ENCODE measurements at regions not wholly inside any gene's neighbourhood (a gene's known extent, or its start where the extent isn't known, plus 50 kb on each side); places are given as distances from the start of the nearest gene placed in this dataset.

DNA sequence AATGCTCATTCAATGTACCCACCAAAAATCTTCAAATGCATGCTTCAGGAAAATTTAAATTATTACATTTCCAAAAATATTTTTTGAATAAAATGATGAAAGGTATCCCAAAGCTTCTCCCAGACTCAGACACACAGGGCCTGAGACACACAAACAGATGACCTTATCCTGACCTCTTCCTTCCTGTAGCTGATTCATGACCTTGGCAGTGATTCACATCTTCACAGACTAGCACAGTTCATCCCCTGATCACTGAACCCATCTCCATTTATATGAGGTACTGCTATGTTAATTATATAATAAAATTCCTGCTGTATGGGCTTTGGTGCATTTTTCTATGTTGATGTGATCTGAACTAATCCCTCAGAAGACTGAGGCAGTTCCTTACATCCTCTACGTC, 265.0 kb upstream of the GLI3 start:
- WGBS, 2 donors = 74 to 79% methylated on average over 1 of the region's 1 CpG
- Histone ChIP-seq H3K36me3 (ENCODE audit: control insufficient read depth in 2 of 2, insufficient read depth in 2 of 2, low read length in 1 of 2) (no peaks in the 10 kb centered on the region), H3K27me3 (ENCODE audit: control insufficient read depth in 1 of 2, insufficient read depth in 2 of 2, low read length in 2 of 2) (no peaks in the 10 kb centered on the region), H3K4me1 (ENCODE audit: control insufficient read depth in 2 of 2, insufficient read depth in 2 of 2, low read length in 1 of 2) (no peaks in the 10 kb centered on the region), H3K27ac (ENCODE audit: low read depth in 2 of 2, low read length in 1 of 2) (no peak overlapping the region), H3K4me3 (ENCODE audit: low read depth in 1 of 2, low read length in 2 of 2) (no peak overlapping the region), H3K9me3 (ENCODE audit: control insufficient read depth in 2 of 2, insufficient read depth in 1 of 2, low read depth in 1 of 2, low read length in 1 of 2) (no peaks in the 10 kb centered on the region)

DNA sequence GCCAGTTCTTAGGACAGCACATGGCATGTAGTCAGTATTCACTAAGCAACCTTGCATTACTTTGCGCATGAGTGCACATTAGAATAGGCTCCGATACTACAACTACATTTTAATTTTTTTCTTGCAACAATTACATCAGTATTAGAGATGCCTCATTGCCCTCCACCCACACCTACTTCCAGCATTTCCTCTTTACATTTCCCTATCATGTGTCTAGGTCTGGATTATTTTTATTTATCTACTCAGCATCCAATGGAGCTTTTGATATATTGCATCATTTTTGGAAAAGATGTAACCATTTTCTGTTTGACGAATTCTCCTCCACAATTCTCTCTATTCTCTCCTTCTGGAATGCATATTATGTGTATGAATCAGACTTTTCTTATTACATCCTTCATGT, 258.2 kb upstream of the GLI3 start:
- WGBS, 2 donors = 41 to 70% methylated on average over 3 of the region's 3 CpGs
- Histone ChIP-seq H3K27me3 (ENCODE audit: control insufficient read depth in 1 of 2, insufficient read depth in 2 of 2, low read length in 2 of 2) (no peaks in the 10 kb centered on the region), H3K4me1 (ENCODE audit: control insufficient read depth in 2 of 2, insufficient read depth in 2 of 2, low read length in 1 of 2) (peaks cover 2 to 6% of the 10 kb centered on the region in 2 donors), H3K4me3 (ENCODE audit: low read depth in 1 of 2, low read length in 2 of 2) (no peak overlapping the region), H3K9me3 (ENCODE audit: control insufficient read depth in 2 of 2, insufficient read depth in 1 of 2, low read depth in 1 of 2, low read length in 1 of 2) (no peaks in the 10 kb centered on the region), H3K36me3 (ENCODE audit: control insufficient read depth in 2 of 2, insufficient read depth in 2 of 2, low read length in 1 of 2) (no peaks in the 10 kb centered on the region), H3K27ac (ENCODE audit: low read depth in 2 of 2, low read length in 1 of 2) (no peak overlapping the region)

DNA sequence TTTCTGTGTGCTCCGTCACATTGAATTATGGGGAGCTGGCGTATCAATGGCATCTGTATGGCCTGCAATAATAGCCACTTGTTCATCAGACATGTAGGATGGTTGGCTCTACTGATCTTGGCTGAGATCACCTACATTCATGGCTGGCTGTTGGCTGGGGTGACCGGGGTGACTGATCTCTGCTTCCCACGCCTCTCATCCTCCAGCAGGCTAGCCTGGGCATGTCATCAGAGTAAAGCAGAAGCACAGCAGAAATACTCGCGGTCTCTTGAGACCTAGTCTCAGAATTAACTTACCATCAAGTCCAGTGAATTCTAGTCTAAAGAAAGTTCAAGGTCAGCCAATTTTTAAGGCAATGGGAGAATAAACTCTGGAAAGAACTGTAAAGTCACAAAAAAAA, 257.7 kb upstream of the GLI3 start:
- no peak overlapping the region for H3K27ac ChIP-seq (ENCODE audit: low read depth in 2 of 2, low read length in 1 of 2)

DNA sequence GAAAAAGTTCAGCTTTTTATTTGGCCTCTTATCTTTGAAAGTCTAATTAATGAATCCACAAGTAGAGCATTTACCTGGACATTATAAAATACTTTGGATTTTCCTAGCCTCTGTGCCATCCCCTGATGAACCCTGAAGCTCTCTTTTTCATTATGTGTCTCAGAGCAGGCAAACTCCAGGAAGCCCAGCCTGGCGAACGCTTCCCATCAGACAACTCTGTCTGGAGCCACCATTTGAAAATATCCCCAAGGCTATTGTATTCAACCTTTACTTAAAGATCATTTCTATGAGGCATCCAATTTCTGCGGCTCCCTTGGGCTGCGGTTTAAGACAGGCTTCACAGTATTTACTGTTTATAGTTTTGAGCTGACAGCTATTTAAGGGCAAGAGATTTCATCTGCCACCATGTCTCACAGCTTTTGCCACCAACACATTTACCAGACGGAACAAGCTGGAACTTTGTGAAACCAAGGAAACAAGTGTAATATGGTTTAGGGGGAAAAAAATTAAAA, 257.2 kb upstream of the GLI3 start:
- Histone ChIP-seq H3K36me3 (ENCODE audit: control insufficient read depth in 2 of 2, insufficient read depth in 2 of 2, low read length in 1 of 2) (no peaks in the 10 kb centered on the region), H3K4me3 (ENCODE audit: low read depth in 1 of 2, low read length in 2 of 2) (no peak overlapping the region), H3K4me1 (ENCODE audit: control insufficient read depth in 2 of 2, insufficient read depth in 2 of 2, low read length in 1 of 2) (peaks cover 2 to 6% of the 10 kb centered on the region in 2 donors), H3K27me3 (ENCODE audit: control insufficient read depth in 1 of 2, insufficient read depth in 2 of 2, low read length in 2 of 2) (no peaks in the 10 kb centered on the region), H3K9me3 (ENCODE audit: control insufficient read depth in 2 of 2, insufficient read depth in 1 of 2, low read depth in 1 of 2, low read length in 1 of 2) (no peaks in the 10 kb centered on the region), H3K27ac (ENCODE audit: low read depth in 2 of 2, low read length in 1 of 2) (peak overlapping the region; percentile 42 to 47)
- WGBS, 2 donors = 41 to 55% methylated on average over 5 of the region's 5 CpGs

More for the DNA sequence above, 257.7 kb upstream of the GLI3 start:
- WGBS, 2 donors = 41 to 54% methylated on average over 6 of the region's 6 CpGs
- Histone ChIP-seq H3K36me3 (ENCODE audit: control insufficient read depth in 2 of 2, insufficient read depth in 2 of 2, low read length in 1 of 2) (no peaks in the 10 kb centered on the region), H3K9me3 (ENCODE audit: control insufficient read depth in 2 of 2, insufficient read depth in 1 of 2, low read depth in 1 of 2, low read length in 1 of 2) (no peaks in the 10 kb centered on the region), H3K27me3 (ENCODE audit: control insufficient read depth in 1 of 2, insufficient read depth in 2 of 2, low read length in 2 of 2) (no peaks in the 10 kb centered on the region), H3K4me1 (ENCODE audit: control insufficient read depth in 2 of 2, insufficient read depth in 2 of 2, low read length in 1 of 2) (peaks cover 2 to 6% of the 10 kb centered on the region in 2 donors), H3K4me3 (ENCODE audit: low read depth in 1 of 2, low read length in 2 of 2) (no peak overlapping the region)

DNA sequence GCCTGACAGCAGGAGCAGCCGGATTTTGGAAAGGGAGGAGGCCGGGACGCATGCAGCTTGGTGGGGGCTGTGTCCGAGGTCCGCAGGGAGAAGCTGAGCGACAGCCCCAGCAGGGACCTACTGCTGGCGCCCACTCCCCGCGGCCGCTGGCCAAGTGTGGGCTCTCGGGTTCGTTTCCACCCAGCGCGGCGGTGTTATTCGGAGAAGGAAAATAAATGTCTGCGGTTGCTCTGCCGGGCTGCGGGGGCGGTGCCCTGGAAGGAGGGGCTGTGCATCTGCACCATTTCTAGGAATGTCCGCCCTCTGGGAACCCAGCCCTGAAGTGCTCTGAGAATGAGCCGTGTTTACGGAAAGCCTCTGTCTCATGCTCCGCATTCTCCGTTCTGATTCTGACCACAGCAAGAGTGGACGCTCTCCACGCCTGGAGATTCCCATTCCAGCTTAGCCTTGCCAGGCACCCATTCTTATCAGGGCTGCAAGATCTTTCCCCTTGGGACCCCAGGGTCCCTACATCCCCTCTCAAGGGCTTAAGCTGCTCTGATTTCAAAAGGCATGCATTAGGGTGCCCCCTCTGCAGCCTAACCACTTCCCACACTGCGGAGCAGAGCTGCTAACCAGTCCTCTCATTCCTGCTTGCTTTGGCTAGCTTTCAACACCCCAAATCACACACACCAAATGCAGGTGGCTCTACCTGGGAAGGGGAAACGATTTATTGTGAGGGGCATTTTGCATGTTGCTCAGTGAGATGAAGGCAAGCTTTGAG, 256.6 kb upstream of the GLI3 start:
- 3 to 5% methylated on average over 29 of the region's 29 CpGs for WGBS, 2 donors
- Histone ChIP-seq H3K9me3 (ENCODE audit: control insufficient read depth in 2 of 2, insufficient read depth in 1 of 2, low read depth in 1 of 2, low read length in 1 of 2) (no peaks in the 10 kb centered on the region), H3K4me1 (ENCODE audit: control insufficient read depth in 2 of 2, insufficient read depth in 2 of 2, low read length in 1 of 2) (peaks cover 2 to 6% of the 10 kb centered on the region in 2 donors), H3K27me3 (ENCODE audit: control insufficient read depth in 1 of 2, insufficient read depth in 2 of 2, low read length in 2 of 2) (no peaks in the 10 kb centered on the region), H3K27ac (ENCODE audit: low read depth in 2 of 2, low read length in 1 of 2) (peak overlapping the region; percentile 42 to 47), H3K36me3 (ENCODE audit: control insufficient read depth in 2 of 2, insufficient read depth in 2 of 2, low read length in 1 of 2) (no peaks in the 10 kb centered on the region), H3K4me3 (ENCODE audit: low read depth in 1 of 2, low read length in 2 of 2) (peak overlapping the region; percentile 37 to 38)

DNA sequence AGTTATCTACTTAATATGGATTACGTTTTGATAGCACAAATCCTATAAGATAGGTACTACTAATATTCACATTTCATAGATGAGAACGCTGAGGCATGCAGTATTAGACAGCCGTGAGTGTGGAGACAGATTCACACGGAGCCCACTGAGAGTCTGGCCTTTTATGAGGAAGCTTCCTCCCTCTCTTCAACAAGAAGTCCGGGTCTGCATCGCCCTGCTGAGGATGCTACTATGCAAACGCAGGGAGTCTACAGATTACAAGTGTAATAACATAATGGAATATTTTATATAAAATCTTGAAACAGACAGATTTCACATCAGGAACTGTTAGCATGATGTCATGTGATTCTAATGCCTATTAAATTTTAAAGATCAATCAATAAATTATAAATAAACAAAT, 255.9 kb upstream of the GLI3 start:
- Histone ChIP-seq H3K27me3 (ENCODE audit: control insufficient read depth in 1 of 2, insufficient read depth in 2 of 2, low read length in 2 of 2) (no peaks in the 10 kb centered on the region), H3K4me1 (ENCODE audit: control insufficient read depth in 2 of 2, insufficient read depth in 2 of 2, low read length in 1 of 2) (peaks cover 2 to 6% of the 10 kb centered on the region in 2 donors), H3K9me3 (ENCODE audit: control insufficient read depth in 2 of 2, insufficient read depth in 1 of 2, low read depth in 1 of 2, low read length in 1 of 2) (no peaks in the 10 kb centered on the region), H3K36me3 (ENCODE audit: control insufficient read depth in 2 of 2, insufficient read depth in 2 of 2, low read length in 1 of 2) (no peaks in the 10 kb centered on the region), H3K27ac (ENCODE audit: low read depth in 2 of 2, low read length in 1 of 2) (peak overlapping the region in 1 of 2 donors; percentile 25), H3K4me3 (ENCODE audit: low read depth in 1 of 2, low read length in 2 of 2) (no peak overlapping the region)
- WGBS, 2 donors = 54 to 60% methylated on average over 7 of the region's 7 CpGs

DNA sequence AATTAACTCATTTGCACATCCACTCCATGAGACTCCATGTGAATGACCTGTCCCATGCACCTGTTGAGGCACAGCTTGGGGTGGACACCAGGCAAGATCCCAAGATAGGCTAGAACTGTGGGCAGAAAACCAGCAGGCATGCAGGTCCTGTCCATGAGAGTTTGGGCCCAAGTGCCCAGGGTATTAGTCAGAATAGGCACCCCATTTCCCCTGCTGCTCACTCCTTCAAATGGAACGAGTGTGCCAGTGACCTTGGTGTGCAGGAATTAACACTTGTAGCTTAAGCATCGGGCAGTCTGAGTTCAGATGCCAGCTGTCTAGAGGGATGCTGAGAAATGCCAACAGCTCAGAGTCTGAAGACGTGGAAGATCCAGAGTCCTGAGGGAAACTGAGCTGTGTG, 254.1 kb upstream of the GLI3 start:
- H3K27me3 ChIP-seq (ENCODE audit: control insufficient read depth in 1 of 2, insufficient read depth in 2 of 2, low read length in 2 of 2) = no peaks in the 10 kb centered on the region
- H3K4me3 ChIP-seq (ENCODE audit: low read depth in 1 of 2, low read length in 2 of 2) = no peak overlapping the region
- no peaks in the 10 kb centered on the region for H3K36me3 ChIP-seq (ENCODE audit: control insufficient read depth in 2 of 2, insufficient read depth in 2 of 2, low read length in 1 of 2)
- 69 to 72% methylated on average over 3 of the region's 3 CpGs for WGBS, 2 donors
- H3K4me1 ChIP-seq (ENCODE audit: control insufficient read depth in 2 of 2, insufficient read depth in 2 of 2, low read length in 1 of 2) = peaks cover 2 to 6% of the 10 kb centered on the region in 2 donors
- H3K9me3 ChIP-seq (ENCODE audit: control insufficient read depth in 2 of 2, insufficient read depth in 1 of 2, low read depth in 1 of 2, low read length in 1 of 2) = no peaks in the 10 kb centered on the region
- no peak overlapping the region for H3K27ac ChIP-seq (ENCODE audit: low read depth in 2 of 2, low read length in 1 of 2)

DNA sequence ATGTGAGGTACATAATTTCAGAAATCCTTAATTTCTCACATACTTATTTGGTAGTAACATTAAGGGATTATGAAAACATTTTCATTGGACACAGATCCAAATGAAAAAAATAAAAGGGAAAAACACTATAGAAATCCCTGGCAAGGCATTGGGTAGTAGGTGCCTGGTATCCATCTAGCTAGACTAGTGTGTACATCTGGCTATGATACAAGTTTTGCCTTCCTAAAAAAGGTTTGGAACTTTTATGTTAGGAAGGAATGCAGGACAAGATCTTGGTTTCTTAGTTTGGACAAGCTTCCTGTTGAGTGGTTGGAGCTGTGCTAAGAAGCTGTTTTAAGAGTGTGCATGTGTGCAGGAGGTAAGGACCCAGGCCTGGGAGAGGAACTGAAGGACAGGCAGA, 252.3 kb upstream of the GLI3 start:
- Histone ChIP-seq H3K27me3 (ENCODE audit: control insufficient read depth in 1 of 2, insufficient read depth in 2 of 2, low read length in 2 of 2) (no peaks in the 10 kb centered on the region), H3K4me3 (ENCODE audit: low read depth in 1 of 2, low read length in 2 of 2) (no peak overlapping the region), H3K27ac (ENCODE audit: low read depth in 2 of 2, low read length in 1 of 2) (no peak overlapping the region), H3K9me3 (ENCODE audit: control insufficient read depth in 2 of 2, insufficient read depth in 1 of 2, low read depth in 1 of 2, low read length in 1 of 2) (no peaks in the 10 kb centered on the region), H3K36me3 (ENCODE audit: control insufficient read depth in 2 of 2, insufficient read depth in 2 of 2, low read length in 1 of 2) (no peaks in the 10 kb centered on the region), H3K4me1 (ENCODE audit: control insufficient read depth in 2 of 2, insufficient read depth in 2 of 2, low read length in 1 of 2) (peaks cover 2 to 6% of the 10 kb centered on the region in 2 donors)

DNA sequence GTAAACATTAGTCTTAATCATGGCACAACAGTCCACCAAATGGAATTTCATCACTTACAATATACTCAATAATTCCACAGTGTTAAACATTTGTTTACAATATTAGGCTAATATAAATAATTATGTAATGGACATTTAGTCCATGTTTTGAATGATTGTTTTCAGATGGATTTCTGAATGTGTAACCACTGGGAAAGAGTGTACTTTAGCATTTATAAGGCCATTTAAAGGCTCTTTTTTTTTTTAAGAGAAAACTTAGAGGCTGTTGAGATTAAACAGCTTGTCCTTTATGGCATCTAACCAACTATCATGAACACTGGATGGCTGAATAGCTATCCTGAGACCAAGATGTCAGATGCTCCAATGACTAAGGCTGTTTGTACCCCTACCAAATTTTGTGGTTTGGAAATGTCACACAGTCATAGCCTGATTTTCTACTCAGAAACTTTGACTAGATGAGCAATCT, 248.3 kb upstream of the GLI3 start:
- Histone ChIP-seq H3K27ac (ENCODE audit: low read depth in 2 of 2, low read length in 1 of 2) (no peak overlapping the region), H3K27me3 (ENCODE audit: control insufficient read depth in 1 of 2, insufficient read depth in 2 of 2, low read length in 2 of 2) (no peaks in the 10 kb centered on the region), H3K4me1 (ENCODE audit: control insufficient read depth in 2 of 2, insufficient read depth in 2 of 2, low read length in 1 of 2) (no peaks in the 10 kb centered on the region), H3K4me3 (ENCODE audit: low read depth in 1 of 2, low read length in 2 of 2) (no peak overlapping the region), H3K9me3 (ENCODE audit: control insufficient read depth in 2 of 2, insufficient read depth in 1 of 2, low read depth in 1 of 2, low read length in 1 of 2) (no peaks in the 10 kb centered on the region), H3K36me3 (ENCODE audit: control insufficient read depth in 2 of 2, insufficient read depth in 2 of 2, low read length in 1 of 2) (no peaks in the 10 kb centered on the region)

DNA sequence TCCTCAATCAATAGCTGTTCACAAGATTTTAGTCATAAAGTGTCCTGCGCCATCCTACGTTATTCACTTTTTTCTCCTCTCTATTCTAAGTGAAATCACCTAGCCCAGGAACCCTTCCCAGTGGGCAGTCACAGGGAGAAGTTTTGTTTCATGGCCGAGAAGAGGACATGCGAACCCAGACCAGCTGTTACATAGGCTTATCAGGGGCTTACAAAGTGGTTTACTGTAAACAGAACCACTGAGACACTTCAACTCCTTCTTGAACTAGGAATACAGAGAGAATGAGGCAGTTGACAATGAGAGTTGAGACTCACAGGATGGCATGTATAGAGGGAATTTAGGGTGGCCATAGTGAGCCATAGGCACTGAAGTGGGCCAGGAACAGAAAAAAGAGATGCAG, 246.9 kb upstream of the GLI3 start:
- WGBS, 2 donors = 79 to 97% methylated on average over 4 of the region's 4 CpGs
- H3K36me3 ChIP-seq (ENCODE audit: control insufficient read depth in 2 of 2, insufficient read depth in 2 of 2, low read length in 1 of 2) = no peaks in the 10 kb centered on the region
- no peak overlapping the region for H3K4me3 ChIP-seq (ENCODE audit: low read depth in 1 of 2, low read length in 2 of 2)
- H3K27ac ChIP-seq (ENCODE audit: low read depth in 2 of 2, low read length in 1 of 2) = no peak overlapping the region
- H3K9me3 ChIP-seq (ENCODE audit: control insufficient read depth in 2 of 2, insufficient read depth in 1 of 2, low read depth in 1 of 2, low read length in 1 of 2) = no peaks in the 10 kb centered on the region
- no peaks in the 10 kb centered on the region for H3K4me1 ChIP-seq (ENCODE audit: control insufficient read depth in 2 of 2, insufficient read depth in 2 of 2, low read length in 1 of 2)
- no peaks in the 10 kb centered on the region for H3K27me3 ChIP-seq (ENCODE audit: control insufficient read depth in 1 of 2, insufficient read depth in 2 of 2, low read length in 2 of 2)

Measured in esophagus (tissue), 2 donors.